BLaER1 treated with 17β-estradiol and CSF1 and Interleukin-3, amounts not matched to agents 10 nM and 100 nM (cell line): ENCODE measurements at regions not wholly inside any gene's neighbourhood (a gene's known extent, or its start where the extent isn't known, plus 50 kb on each side); places are given as distances from the start of the nearest gene placed in this dataset.

Experiments used
- H3K27ac ChIP-seq, 11 experiments: shearing (Covaris generic); formaldehyde crosslinking; 2 replicates each; pipeline ENCODE4 v1.8.1; 2022
- H3K27me3 ChIP-seq, 11 experiments: shearing (Covaris generic); formaldehyde crosslinking; 2 replicates each; pipeline ENCODE4 v1.8.1; 2022
- H3K36me3 ChIP-seq, 11 experiments: shearing (Covaris generic); formaldehyde crosslinking; 2 replicates each; pipeline ENCODE4 v1.8.1; 2022
- H3K4me1 ChIP-seq, 10 experiments: shearing (Covaris generic); formaldehyde crosslinking; 2 replicates each; pipeline ENCODE4 v1.8.1; 2022
- H3K4me2 ChIP-seq, 11 experiments: shearing (Covaris generic); formaldehyde crosslinking; 2 replicates each; pipeline ENCODE4 v1.8.1; 2022
- H3K4me3 ChIP-seq, 10 experiments: shearing (Covaris generic); formaldehyde crosslinking; 2 replicates each; pipeline ENCODE4 v1.8.1; 2022
- H3K9ac ChIP-seq, 11 experiments: shearing (Covaris generic); formaldehyde crosslinking; 2 replicates each; pipeline ENCODE4 v1.8.1; 2022
- H3K9me3 ChIP-seq, 11 experiments: shearing (Covaris generic); formaldehyde crosslinking; replicated peaks in 1 of 11; 2 replicates each; pipeline ENCODE4 v1.8.1; 2022
- H4K20me1 ChIP-seq, 11 experiments: shearing (Covaris generic); formaldehyde crosslinking; 2 replicates each; pipeline ENCODE4 v1.8.1; 2022
- Cebpa-rat ChIP-seq, 11 experiments: shearing (Covaris generic); IDR thresholded peaks; 2 replicates each; pipeline ENCODE4 v1.8.1; 2022

DNA sequence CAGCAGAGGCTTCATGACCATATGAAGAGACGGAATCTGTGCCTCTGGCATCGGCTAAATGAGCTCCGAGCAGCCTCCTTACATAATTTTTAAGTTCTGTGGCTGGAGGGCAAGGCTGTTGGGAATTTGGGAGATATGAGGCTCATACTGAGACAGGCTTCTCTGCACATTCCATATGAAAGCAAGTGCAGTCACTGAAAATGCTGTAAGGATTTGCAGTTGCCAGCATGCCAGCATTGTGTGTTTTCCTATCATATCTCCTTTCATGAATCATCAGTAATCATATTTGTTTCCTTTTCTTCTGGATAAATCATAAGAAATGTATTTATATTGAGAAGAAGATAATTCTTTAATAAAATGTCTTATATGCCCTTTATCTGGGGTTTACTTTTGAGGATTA lies 775.4 kb downstream of the SEMA5A start:
- Histone ChIP-seq H3K36me3 (no peaks in the 10 kb centered on the region), H3K4me1 (peaks cover 14 to 25% (median 17%) of the 10 kb centered on the region in 10 experiments), H4K20me1 (no peaks in the 10 kb centered on the region), H3K27me3 (no peaks in the 10 kb centered on the region; a peak in 2 of 22 replicates), H3K4me3 (no peak overlapping the region), H3K9ac (no peak overlapping the region), H3K4me2 (peak overlapping the region in 1 of 11 experiments; percentile 2; a peak in 1 of 22 replicates), H3K27ac (no peak overlapping the region), H3K9me3 (peaks cover 0 to 9% (median 3%) of the 10 kb centered on the region in 11 experiments; a peak in 8 of 22 replicates)
- no peak for TF ChIP-seq Cebpa-rat (IDR thresholded peaks at IDR 0.05)

DNA sequence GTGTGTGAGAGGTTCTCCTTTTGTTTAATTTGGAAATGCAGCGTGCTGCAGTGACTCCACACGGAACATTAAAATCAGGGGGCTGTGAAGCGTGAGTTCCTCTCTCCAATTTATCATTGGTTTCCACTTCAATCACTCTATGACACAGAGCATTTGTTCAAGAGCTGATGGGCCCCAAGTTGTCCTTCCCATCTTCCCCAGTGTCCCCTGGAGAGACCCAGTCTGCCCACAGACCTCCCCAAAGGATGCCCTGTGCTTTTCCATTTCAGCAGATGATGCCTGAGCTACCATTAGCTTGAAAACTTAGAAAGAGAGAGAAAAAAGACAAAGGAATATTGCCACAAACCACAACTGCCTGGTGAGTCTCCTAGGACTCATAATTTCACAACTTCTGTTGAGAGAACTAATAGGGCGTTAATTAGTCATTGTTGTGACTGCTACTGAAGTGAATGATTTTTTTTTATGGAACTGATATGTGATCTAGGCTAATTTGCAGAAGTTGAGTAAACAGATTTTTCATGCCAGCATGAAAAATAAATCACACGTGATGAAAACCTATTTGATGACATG lies 772.7 kb downstream of the SEMA5A start:
- peak overlapping the region in 9 of 11 experiments; percentile 58 to 86 (median 63); a peak in 18 of 22 replicates for H3K27ac ChIP-seq
- H3K4me3 ChIP-seq, result peak overlapping the region in 2 of 10 experiments; percentile 9 to 15; a peak in 2 of 20 replicates
- H3K9ac ChIP-seq, result peak overlapping the region in 8 of 11 experiments; percentile 3 to 71 (median 48); a peak in 12 of 22 replicates
- H3K27me3 ChIP-seq, result no peaks in the 10 kb centered on the region; a peak in 2 of 22 replicates
- peaks cover 14 to 25% (median 17%) of the 10 kb centered on the region in 10 experiments for H3K4me1 ChIP-seq
- no peaks in the 10 kb centered on the region for H4K20me1 ChIP-seq
- H3K36me3 ChIP-seq, result no peaks in the 10 kb centered on the region
- peak in 4 of 11 experiments; percentile 16 to 45 (median 32); a peak in 4 of 22 replicates for TF ChIP-seq Cebpa-rat (IDR thresholded peaks at IDR 0.05)
- H3K4me2 ChIP-seq, result peak overlapping the region; percentile 13 to 81 (median 65)
- H3K9me3 ChIP-seq, result peaks cover 0 to 12% (median 3%) of the 10 kb centered on the region in 11 experiments; a peak in 8 of 22 replicates

DNA sequence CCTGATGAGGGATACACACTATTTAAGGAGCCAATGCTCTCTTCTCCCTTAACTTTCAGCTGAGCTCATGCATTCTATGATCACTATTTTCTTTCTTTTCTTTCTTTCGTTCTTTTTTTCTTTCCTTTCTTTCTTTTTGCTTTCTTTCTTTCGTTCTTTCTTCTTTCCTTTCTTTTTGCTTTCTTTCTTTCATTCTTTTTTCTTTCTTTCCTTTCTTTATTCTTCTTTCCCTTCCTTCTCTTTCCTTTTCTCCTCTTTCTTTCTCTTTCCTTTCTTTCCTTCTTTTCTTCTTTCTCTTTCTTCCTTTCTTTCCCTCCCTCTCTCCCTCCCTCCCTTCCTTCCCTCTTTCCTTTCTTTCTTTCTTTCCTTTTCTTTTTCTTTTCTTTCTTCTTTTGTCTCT lies 761.2 kb downstream of the SEMA5A start:
- no peaks in the 10 kb centered on the region for H3K36me3 ChIP-seq
- no peak overlapping the region for H3K27ac ChIP-seq
- H4K20me1 ChIP-seq, result no peaks in the 10 kb centered on the region
- H3K27me3 ChIP-seq, result no peaks in the 10 kb centered on the region
- no peak overlapping the region for H3K4me3 ChIP-seq
- no peak overlapping the region for H3K4me2 ChIP-seq
- no peaks in the 10 kb centered on the region; a peak in 1 of 20 replicates for H3K4me1 ChIP-seq
- H3K9ac ChIP-seq, result no peak overlapping the region
- TF ChIP-seq Cebpa-rat (IDR thresholded peaks at IDR 0.05), result no peak
- peaks cover 0 to 5% (median 0%) of the 10 kb centered on the region in 11 experiments; a peak in 2 of 22 replicates for H3K9me3 ChIP-seq

DNA sequence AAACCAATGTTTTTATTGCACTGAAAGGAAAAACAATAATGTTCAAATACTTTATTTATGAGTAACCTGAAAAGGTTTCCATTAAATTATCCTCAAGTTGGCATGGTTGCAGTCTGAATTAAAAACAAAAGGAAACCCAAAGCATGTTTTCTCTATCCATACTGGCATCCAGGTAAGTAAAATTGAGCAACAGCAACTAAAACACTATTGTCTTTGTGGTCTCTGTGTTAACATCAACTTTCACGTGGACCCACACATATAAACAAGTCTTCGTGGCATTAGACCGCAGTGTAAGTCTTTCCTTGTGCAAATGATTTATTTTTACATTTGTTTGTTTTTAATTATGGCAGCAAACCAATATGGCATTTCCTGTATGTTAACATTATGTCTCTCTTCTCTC lies 757.6 kb downstream of the SEMA5A start:
- no peaks in the 10 kb centered on the region for H3K27me3 ChIP-seq
- H3K36me3 ChIP-seq, result no peaks in the 10 kb centered on the region
- peaks cover 0 to 10% (median 0%) of the 10 kb centered on the region in 11 experiments; a peak in 4 of 22 replicates for H3K9me3 ChIP-seq
- no peaks in the 10 kb centered on the region for H4K20me1 ChIP-seq
- no peak overlapping the region for H3K4me2 ChIP-seq
- TF ChIP-seq Cebpa-rat (IDR thresholded peaks at IDR 0.05), result no peak
- no peak overlapping the region for H3K9ac ChIP-seq
- H3K4me1 ChIP-seq, result no peaks in the 10 kb centered on the region
- no peak overlapping the region for H3K27ac ChIP-seq
- H3K4me3 ChIP-seq, result no peak overlapping the region

DNA sequence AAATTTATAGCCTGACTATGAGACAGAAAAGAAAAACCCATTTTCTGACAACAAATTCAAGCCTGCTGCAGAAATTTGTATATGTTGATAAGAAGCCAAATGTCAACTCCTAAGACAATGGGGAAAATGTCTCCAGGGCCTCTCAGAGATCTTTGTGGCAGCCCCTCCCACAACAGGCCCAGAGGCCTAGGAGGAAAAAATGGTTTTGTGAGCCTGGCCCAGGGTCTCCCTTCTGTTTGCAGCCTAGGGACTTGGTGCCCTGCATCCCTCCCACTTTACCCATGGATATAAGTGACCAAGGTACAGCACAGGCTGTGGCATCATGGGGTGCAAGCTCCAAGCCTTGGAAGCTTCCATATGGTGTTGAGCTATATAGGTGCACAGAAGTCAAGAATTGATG lies 740.2 kb downstream of the SEMA5A start:
- H3K27me3 ChIP-seq, result no peaks in the 10 kb centered on the region

DNA sequence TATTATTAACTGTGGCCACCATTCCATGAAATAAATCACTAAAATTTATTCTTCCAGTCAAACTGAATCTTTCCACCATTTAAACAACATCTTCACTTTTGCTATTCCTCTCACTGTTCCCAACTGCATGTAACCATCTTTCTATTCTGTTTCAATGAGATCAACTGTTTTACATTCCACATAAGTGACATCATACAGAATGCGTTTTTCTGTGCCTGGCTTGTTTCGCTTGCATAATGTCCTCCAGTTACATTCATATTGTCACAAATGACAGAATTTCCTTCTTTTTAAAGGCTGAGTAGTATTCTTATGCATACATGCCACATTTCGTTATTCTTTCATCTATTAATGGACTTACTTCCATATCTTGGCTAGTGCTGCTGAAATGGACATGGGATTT lies 738.2 kb downstream of the SEMA5A start:
- no peak for TF ChIP-seq Cebpa-rat (IDR thresholded peaks at IDR 0.05)
- H3K27ac ChIP-seq, result no peak overlapping the region

More for the DNA sequence above, 740.2 kb downstream of the SEMA5A start:
- Histone ChIP-seq H4K20me1 (no peaks in the 10 kb centered on the region), H3K4me1 (no peaks in the 10 kb centered on the region), H3K36me3 (no peaks in the 10 kb centered on the region), H3K9ac (no peak overlapping the region), H3K4me2 (no peak overlapping the region), H3K4me3 (no peak overlapping the region; a peak in 1 of 20 replicates), H3K27ac (no peak overlapping the region), H3K9me3 (peaks cover 29 to 59% (median 45%) of the 10 kb centered on the region in 11 experiments)
- no peak for TF ChIP-seq Cebpa-rat (IDR thresholded peaks at IDR 0.05)

DNA sequence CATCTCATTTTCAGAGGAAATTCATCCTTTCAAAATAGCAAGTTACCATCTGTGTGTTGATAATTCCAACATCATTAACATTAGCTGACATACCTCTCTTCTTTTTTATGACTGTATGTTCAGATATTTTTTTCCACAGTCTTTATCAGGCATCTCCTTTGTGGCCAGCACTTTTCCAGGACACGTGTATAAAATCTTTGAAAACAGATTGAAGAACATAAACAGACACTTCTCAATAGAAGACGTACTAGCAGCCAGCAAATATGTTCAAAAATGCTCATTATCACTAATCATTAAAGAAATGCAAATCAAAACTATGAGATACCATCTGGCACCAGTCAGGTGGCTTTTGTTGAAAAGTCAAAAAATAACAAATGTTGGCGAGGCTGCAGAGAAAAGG lies 734.3 kb downstream of the SEMA5A start:
- no peak overlapping the region for H3K4me2 ChIP-seq
- 0 out of 22 replicates have a peak, but pooled peaks cover 0 to 3% (median 0%) of the 10 kb centered on the region in 11 experiments for H3K36me3 ChIP-seq
- TF ChIP-seq Cebpa-rat (IDR thresholded peaks at IDR 0.05), result no peak
- H4K20me1 ChIP-seq, result no peaks in the 10 kb centered on the region
- no peaks in the 10 kb centered on the region for H3K27me3 ChIP-seq
- no peak overlapping the region for H3K27ac ChIP-seq
- no peak overlapping the region for H3K9ac ChIP-seq
- peaks cover 0 to 9% (median 0%) of the 10 kb centered on the region in 10 experiments; a peak in 3 of 20 replicates for H3K4me1 ChIP-seq
- peaks cover 30 to 45% (median 38%) of the 10 kb centered on the region in 11 experiments for H3K9me3 ChIP-seq
- H3K4me3 ChIP-seq, result no peak overlapping the region

More for the DNA sequence above, 738.2 kb downstream of the SEMA5A start:
- Histone ChIP-seq H3K9ac (no peak overlapping the region), H3K4me2 (no peak overlapping the region), H4K20me1 (no peaks in the 10 kb centered on the region), H3K9me3 (peaks cover 29 to 49% (median 39%) of the 10 kb centered on the region in 11 experiments), H3K4me3 (no peak overlapping the region), H3K4me1 (no peaks in the 10 kb centered on the region), H3K27me3 (no peaks in the 10 kb centered on the region), H3K36me3 (no peaks in the 10 kb centered on the region)

DNA sequence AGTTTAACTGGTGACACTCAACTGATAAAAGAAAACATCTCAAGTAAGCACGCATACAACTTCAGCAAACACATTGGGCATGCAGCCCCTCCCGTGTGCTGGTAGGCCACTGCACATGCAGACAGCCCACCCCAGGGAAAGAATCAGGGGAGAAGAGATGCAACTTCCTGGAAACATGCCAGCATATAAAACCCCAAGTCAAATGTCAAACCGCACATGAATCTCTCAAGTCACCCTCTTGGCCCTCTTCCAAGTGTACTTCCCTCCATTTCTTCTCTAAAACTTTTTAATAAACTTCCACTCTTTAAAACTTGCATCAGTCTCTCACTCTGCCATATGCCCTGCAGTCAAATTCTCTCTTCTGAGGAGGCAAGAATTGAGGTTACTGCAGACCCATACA lies 732.7 kb downstream of the SEMA5A start:
- no peak overlapping the region for H3K27ac ChIP-seq
- H3K4me1 ChIP-seq, result peaks cover 0 to 9% (median 0%) of the 10 kb centered on the region in 10 experiments; a peak in 3 of 20 replicates
- H4K20me1 ChIP-seq, result no peaks in the 10 kb centered on the region
- peak overlapping the region in 4 of 11 experiments; percentile 3 to 31 (median 14); a peak in 2 of 22 replicates for H3K4me2 ChIP-seq
- no peaks in the 10 kb centered on the region for H3K27me3 ChIP-seq
- H3K36me3 ChIP-seq, result 0 out of 22 replicates have a peak, but pooled peaks cover 0 to 3% (median 0%) of the 10 kb centered on the region in 11 experiments
- H3K4me3 ChIP-seq, result no peak overlapping the region
- H3K9ac ChIP-seq, result no peak overlapping the region
- peaks cover 32 to 48% (median 39%) of the 10 kb centered on the region in 11 experiments for H3K9me3 ChIP-seq
- TF ChIP-seq Cebpa-rat (IDR thresholded peaks at IDR 0.05), result no peak

DNA sequence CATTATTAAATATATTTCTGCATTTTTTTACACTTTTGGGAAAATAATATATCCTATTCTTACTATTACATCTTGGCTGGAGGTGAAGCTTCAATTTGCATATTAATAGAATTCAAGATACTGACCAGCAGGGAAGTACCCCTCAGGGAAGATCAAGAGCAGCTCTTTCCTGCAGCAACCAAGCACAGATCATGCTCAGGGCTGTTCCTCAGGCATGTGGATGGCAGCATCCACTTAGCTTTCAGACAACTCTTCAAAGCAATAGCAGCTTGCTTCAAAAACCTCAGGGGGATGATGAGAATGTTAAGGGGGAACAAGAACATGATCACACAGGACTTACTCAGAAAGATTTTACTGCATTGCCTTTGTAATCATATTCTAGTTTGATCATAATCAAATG lies 731.8 kb downstream of the SEMA5A start:
- H3K4me3 ChIP-seq, result no peak overlapping the region
- H3K4me1 ChIP-seq, result peaks cover 0 to 9% (median 0%) of the 10 kb centered on the region in 10 experiments; a peak in 3 of 20 replicates
- H3K36me3 ChIP-seq, result 0 out of 22 replicates have a peak, but pooled peaks cover 0 to 3% (median 0%) of the 10 kb centered on the region in 11 experiments
- no peaks in the 10 kb centered on the region for H4K20me1 ChIP-seq
- H3K27me3 ChIP-seq, result no peaks in the 10 kb centered on the region
- H3K27ac ChIP-seq, result no peak overlapping the region
- no peak overlapping the region for H3K9ac ChIP-seq
- peaks cover 32 to 48% (median 40%) of the 10 kb centered on the region in 11 experiments for H3K9me3 ChIP-seq
- no peak for TF ChIP-seq Cebpa-rat (IDR thresholded peaks at IDR 0.05)
- H3K4me2 ChIP-seq, result no peak overlapping the region
